ENCODE measurements at regions not wholly inside any gene's neighbourhood (a gene's known extent, or its start where the extent isn't known, plus 50 kb on each side); places are given as distances from the start of the nearest gene placed in this dataset.
A peak's percentile ranks its signal among the peaks of the same experiment; 100 is the strongest.

DNA sequence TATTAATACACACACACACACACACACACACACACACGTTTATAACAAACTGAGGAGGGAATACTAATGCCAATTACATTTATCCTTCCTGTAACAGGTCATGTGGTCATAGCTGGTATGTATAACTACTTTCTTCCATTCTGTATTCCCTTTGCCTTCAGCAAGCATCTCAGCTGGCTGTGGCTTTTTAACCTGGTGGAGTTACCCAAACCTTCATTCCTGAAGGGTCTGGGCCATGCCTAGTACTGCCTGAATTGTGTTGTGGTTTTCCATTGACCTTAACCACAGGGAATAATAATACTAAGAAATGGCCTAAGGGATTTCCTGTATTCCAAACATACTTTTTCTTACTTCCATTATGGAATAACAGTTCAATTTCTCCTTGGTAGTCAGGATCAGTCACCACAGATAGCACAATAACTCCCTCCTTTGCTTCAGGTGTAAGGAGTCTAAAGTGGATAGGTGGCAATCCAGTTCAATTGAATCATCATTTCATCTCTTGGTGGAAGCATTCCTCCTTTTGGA is 222.2 kb upstream of the MEF2C start:
- DNase-seq, result no peak
- H3K36me3 Mint-ChIP-seq, result no peaks in the 10 kb centered on the region
- H3K27ac Mint-ChIP-seq, result no peak overlapping the region
- peaks cover 0 to 6% (median 2%) of the 10 kb centered on the region in 3 donors for H3K27me3 Mint-ChIP-seq (ENCODE audit: low read depth in 3 of 3)
- no peaks in the 10 kb centered on the region for H3K4me1 Mint-ChIP-seq
- peaks cover 0 to 3% (median 0%) of the 10 kb centered on the region in 6 donors for H3K9me3 Mint-ChIP-seq
- no peak overlapping the region for H3K4me3 Mint-ChIP-seq

DNA sequence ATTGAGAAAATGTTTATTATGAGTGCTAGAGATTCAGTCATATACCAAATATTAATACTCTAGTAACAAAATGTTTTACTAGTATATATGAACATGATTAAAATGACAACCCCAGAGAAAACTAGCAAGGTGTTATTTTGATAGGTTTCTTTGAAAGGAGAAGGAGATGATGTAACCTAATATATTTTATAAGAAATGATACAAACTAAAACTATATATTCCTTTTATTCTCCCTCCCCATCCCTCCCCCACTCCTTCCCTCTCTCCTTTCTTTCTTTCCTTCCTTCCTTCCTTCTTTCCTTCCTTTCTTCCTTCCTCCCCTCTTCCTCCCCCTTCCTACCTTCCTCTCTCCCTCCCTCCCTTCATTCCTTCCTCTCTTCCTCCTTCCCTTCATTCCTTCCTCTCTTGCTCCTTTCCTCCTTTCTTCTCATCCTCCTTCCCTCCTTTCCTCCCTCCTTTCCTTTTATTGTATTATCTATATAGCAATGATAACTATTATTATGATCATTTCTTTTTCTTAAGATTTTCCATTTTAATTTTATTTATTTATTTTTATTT is 215.3 kb upstream of the MEF2C start:
- Mint-ChIP-seq H3K27me3 (ENCODE audit: low read depth in 3 of 3) (peaks cover 0 to 3% (median 0%) of the 10 kb centered on the region in 3 donors), H3K4me1 (no peaks in the 10 kb centered on the region), H3K4me3 (no peak overlapping the region), H3K9me3 (peaks cover 0 to 5% (median 0%) of the 10 kb centered on the region in 6 donors), H3K27ac (no peak overlapping the region), H3K36me3 (no peaks in the 10 kb centered on the region)
- DNase-seq, result no peak

DNA sequence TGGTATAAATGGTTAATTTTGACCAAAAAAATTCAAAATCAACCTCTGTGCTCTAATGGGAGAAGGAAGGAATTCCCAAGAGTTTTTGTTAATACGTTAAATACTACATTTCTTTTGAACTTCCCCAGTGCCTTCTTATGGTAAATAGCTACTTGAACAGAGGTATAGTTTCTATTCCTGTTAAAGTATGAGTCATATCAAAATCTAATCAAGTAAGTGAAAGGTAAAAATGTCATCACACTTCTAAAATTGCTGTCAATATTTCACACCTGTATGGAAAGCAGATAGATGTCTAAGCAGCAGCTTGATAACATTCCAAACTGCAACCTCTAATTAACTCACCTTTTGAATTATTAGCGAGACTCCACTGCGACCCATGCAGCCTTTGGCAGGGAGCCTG is 214.1 kb upstream of the MEF2C start:
- no peaks in the 10 kb centered on the region for H3K4me1 Mint-ChIP-seq
- no peak overlapping the region for H3K27ac Mint-ChIP-seq
- H3K4me3 Mint-ChIP-seq, result no peak overlapping the region
- H3K36me3 Mint-ChIP-seq, result no peaks in the 10 kb centered on the region
- peaks cover 0 to 1% (median 0%) of the 10 kb centered on the region in 3 donors for H3K27me3 Mint-ChIP-seq (ENCODE audit: low read depth in 3 of 3)
- no peak for DNase-seq
- peaks cover 0 to 10% (median 0%) of the 10 kb centered on the region in 6 donors for H3K9me3 Mint-ChIP-seq

DNA sequence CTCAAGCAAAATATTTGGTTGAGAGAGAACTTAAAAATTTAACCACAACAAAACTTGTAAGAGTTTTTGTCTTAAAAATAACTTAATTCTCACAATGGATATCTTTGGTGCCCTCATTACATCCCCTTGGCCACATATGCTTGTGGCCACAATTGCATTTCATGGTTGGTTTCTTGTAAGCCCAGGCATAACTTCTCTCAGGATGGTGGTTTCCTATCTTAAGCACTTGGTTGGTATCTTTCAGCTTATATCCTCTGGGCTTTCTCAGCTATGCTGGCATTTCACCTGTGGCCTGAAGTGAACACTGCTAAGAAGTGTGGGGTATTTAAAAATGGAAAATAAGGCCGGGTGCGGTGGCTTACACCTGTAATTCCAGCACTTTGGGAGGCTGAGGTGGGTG is 212.4 kb upstream of the MEF2C start:
- H3K4me3 Mint-ChIP-seq, result no peak overlapping the region
- H3K27me3 Mint-ChIP-seq (ENCODE audit: low read depth in 3 of 3), result no peaks in the 10 kb centered on the region
- DNase-seq, result no peak
- H3K9me3 Mint-ChIP-seq, result peaks cover 0 to 9% (median 0%) of the 10 kb centered on the region in 6 donors
- H3K4me1 Mint-ChIP-seq, result no peaks in the 10 kb centered on the region
- no peaks in the 10 kb centered on the region for H3K36me3 Mint-ChIP-seq
- H3K27ac Mint-ChIP-seq, result no peak overlapping the region

DNA sequence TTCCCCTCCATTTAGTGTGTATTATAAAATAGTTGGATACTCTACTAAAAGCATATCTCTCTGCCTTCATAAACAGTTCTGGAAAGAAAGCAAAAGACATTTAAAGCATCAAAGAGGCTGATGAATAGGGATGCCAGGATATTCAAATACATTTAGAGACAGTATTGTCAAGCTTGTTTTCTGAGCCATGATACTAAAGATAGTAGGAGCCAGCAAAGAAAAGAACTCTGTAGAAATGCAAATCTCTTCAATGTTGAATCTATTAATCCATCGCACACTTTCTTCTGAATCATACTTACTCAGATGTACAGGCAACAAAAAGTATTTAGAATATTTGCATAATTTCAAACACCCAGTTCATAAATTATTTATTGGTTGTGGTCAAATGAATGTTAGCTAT is 207.1 kb upstream of the MEF2C start:
- H3K4me3 Mint-ChIP-seq, result no peak overlapping the region
- DNase-seq, result no peak
- H3K27ac Mint-ChIP-seq, result no peak overlapping the region
- H3K36me3 Mint-ChIP-seq, result no peaks in the 10 kb centered on the region
- no peaks in the 10 kb centered on the region for H3K27me3 Mint-ChIP-seq (ENCODE audit: low read depth in 3 of 3)
- no peaks in the 10 kb centered on the region for H3K4me1 Mint-ChIP-seq
- peaks cover 0 to 6% (median 0%) of the 10 kb centered on the region in 6 donors for H3K9me3 Mint-ChIP-seq

DNA sequence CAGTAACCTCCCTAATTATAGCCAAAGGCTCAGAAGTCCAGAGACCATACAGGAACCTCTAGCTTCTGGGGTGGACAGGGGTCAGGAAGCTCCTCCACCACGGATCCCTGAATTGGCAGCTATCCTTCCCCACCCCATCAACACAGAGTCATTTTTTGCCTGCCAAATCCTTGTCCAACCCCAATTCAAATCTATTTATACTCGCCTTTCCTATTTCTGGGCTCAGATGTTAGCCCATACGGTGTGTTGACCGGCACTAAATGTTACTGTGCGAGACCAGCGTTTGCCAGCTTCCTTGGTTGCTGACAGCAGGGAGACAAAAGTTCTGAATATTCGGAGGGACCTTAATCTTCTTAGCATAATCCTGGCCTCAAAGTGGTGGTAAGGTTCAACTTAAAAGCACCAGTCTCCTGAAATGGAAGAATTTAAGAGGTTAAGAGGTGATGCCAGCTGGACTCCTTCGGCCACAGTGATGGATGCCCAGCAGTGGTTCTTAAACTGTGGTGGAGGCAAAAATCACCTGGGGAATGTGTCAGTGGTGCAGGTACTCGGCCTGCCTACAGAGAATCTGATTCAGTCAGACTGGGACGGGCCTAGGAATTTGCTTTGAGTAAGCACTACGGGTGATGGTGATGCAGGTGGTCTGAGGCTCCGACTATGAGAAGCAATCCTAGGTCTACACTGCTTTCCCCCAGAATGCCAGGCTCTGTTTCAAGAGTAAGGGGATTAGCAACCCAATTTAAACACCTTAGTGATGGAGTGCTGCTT is 204.8 kb upstream of the MEF2C start:
- Mint-ChIP-seq H3K9me3 (peaks cover 0 to 4% (median 0%) of the 10 kb centered on the region in 6 donors), H3K4me1 (no peaks in the 10 kb centered on the region), H3K36me3 (no peaks in the 10 kb centered on the region), H3K27ac (no peak overlapping the region), H3K4me3 (no peak overlapping the region), H3K27me3 (ENCODE audit: low read depth in 3 of 3) (no peaks in the 10 kb centered on the region)
- no peak for DNase-seq

DNA sequence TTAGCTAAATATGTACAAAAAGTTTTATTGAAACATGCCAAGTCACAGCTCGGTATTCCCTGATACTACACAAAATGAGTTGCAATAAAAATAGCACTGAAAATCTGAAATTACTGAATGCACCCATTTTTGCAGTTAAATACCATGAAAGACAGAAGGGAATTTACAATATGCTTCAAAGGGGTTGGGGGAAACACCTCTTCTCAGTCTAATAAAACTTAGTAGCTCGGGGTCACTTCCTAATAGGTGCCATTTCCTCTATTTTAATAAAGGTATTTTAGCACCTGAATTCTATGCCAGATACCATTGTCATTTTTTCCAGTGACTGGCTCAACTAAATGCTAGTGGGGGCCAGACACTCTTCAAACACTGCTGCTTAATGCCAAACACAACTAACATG is 204.1 kb upstream of the MEF2C start:
- Mint-ChIP-seq H3K4me1 (no peaks in the 10 kb centered on the region), H3K27me3 (ENCODE audit: low read depth in 3 of 3) (no peaks in the 10 kb centered on the region), H3K4me3 (no peak overlapping the region), H3K36me3 (no peaks in the 10 kb centered on the region), H3K27ac (no peak overlapping the region), H3K9me3 (peaks cover 0 to 2% (median 0%) of the 10 kb centered on the region in 6 donors)
- no peak for DNase-seq

DNA sequence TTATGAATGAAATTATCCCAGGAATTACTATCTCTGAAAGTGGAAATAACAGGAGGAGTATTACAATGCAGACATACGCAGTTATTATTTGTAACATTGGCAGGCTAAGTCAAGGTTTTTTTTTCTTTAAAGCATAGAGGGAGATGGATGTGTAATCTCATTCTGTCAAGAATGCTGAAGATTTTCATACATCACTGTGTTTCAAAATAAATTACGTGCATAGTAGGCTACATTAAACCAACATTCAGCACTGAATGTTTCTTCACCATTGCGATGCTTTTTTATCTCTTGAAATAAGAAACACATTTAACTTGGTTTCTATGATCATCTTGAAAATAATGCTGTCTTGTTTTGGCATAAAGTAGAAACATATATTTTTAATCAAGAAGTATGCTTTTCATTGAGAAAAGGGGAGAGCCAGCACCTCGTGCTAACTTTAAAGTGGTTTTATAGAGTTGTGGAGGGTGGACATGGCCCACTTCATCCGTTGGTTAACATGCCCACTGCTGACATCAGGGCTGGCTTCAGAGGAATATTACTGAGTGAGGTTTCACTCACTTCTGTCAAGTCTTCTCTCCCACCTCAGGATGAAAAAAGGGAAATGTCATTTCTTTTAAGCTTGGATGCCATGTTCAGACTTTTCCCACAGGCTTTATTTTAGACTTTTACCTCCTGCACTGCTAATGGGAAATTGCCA is 203.6 kb upstream of the MEF2C start:
- DNase-seq, result no peak
- no peaks in the 10 kb centered on the region for H3K9me3 Mint-ChIP-seq
- no peak overlapping the region for H3K27ac Mint-ChIP-seq
- H3K27me3 Mint-ChIP-seq (ENCODE audit: low read depth in 3 of 3), result no peaks in the 10 kb centered on the region
- no peaks in the 10 kb centered on the region for H3K36me3 Mint-ChIP-seq
- H3K4me3 Mint-ChIP-seq, result no peak overlapping the region
- no peaks in the 10 kb centered on the region for H3K4me1 Mint-ChIP-seq

DNA sequence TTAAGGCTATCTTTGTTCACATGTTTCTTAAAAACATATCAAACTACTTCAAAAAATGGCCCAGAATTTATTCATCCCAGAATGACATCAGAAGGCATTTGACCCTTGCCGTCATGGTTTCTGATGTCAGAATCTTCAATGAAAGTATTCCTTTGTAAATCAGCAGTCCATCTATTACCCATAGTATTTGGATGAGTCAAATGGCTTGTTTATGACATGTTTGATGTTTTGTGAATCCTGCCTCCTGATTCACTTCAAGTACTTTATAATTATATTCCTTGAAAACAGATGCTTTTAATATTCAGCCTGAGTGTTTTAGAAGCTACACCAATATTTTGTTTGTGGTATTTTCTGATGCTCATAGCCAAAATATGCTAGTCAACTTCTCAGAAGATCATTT is 200.8 kb upstream of the MEF2C start:
- Mint-ChIP-seq H3K27ac (no peak overlapping the region), H3K4me3 (no peak overlapping the region), H3K4me1 (no peaks in the 10 kb centered on the region), H3K27me3 (ENCODE audit: low read depth in 3 of 3) (no peaks in the 10 kb centered on the region), H3K36me3 (no peaks in the 10 kb centered on the region), H3K9me3 (no peaks in the 10 kb centered on the region)
- no peak for DNase-seq

DNA sequence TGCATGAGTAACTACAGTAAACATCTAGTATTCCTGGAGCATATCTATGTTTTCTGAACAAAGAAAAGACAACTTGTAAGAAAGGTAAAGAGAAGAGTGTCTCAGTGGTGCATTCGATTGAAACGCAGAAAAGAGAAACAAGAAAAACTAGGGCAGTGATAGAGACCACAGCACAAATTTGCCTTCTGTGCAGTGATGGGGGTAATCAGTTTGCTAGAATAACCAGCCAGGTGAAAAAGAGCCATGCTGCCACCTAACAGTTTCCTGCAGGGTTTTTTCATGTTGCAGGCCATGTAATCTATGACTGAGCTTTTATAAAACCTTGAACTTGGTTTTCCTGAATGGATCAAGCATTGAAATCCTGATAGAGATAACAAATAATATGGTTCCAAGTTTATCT is 198.4 kb upstream of the MEF2C start:
- no peaks in the 10 kb centered on the region for H3K9me3 Mint-ChIP-seq
- no peak overlapping the region for H3K4me3 Mint-ChIP-seq

DNA sequence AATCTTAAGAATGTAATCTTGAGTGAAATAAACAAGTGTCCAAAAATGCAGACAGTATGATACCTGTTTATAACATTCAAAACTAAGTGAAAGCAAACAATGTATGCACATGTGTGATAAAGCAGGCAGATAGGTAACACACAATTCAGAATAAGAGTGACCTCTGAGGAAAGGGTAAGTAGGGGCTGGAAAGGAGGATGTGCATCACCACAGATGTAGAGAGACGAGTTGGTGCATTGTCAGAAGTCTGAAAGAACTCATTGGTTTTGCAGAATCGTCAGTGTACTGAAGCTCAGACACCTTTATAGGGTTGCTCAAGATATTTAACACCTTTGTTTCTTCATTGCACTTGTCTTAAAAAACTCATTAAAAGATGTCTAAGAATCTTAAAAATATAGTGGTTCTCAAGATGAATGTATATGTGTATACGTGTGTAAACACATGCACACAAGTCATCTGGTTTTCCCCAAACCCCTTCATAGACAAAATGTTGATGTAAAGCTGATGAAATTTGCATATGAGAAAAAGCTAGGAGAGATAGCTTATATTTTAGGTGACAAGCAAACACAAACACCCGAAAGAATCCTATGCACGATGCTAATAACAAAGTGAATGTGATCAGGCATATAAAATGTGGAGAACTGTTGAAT is 197.6 kb upstream of the MEF2C start:
- Mint-ChIP-seq H3K27ac (no peak overlapping the region), H3K4me3 (no peak overlapping the region)

More for the DNA sequence above, 198.4 kb upstream of the MEF2C start:
- H3K4me1 Mint-ChIP-seq, result no peaks in the 10 kb centered on the region
- no peaks in the 10 kb centered on the region for H3K36me3 Mint-ChIP-seq
- DNase-seq, result no peak
- peak overlapping the region in 1 of 6 donors; percentile 13 for H3K27ac Mint-ChIP-seq
- no peaks in the 10 kb centered on the region for H3K27me3 Mint-ChIP-seq (ENCODE audit: low read depth in 3 of 3)

DNA sequence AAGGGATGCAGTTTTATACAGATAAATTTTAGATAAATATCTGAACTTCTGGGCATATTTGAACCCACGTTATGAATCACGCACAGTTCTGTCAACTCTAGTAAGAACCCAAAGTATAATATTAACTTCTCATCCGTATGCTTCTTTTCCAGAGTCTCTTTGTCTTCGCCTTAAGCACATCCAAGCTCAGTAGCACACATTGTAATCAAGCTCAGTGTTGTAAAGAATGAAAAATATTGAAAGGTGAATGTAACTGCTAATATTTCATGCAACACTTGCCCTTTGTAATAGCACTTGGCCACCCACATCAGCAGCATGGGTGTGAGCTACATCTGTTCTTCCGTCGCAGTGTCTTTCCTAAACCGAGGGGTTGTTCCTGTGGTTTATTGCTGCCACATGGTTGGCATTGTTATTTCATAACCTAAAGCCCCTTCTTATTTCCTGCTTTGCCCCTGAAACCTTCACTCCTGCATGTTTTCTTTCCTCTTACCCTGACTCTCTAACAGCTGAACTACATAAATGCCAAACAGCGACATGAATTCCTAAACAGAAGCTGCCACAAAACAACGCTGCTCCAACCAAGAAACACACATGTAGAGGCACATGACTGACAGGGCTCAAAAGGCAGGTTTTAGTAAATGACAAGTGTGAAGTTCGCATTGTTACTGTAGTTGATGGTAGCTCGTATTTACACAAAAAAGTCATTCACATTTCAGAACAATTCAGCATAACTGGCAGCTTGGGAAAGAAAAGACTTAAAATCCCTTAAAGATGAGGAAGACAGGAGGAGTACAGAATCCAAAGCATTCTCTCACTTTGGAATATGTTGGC is 190.1 kb upstream of the MEF2C start:
- Mint-ChIP-seq H3K36me3 (no peaks in the 10 kb centered on the region), H3K4me1 (peaks cover 14 to 32% of the 10 kb centered on the region in 2 donors), H3K27me3 (ENCODE audit: low read depth in 3 of 3) (peaks cover 0 to 2% (median 1%) of the 10 kb centered on the region in 3 donors), H3K27ac (peak overlapping the region in 5 of 6 donors; percentile 3 to 75 (median 8)), H3K4me3 (peak overlapping the region; percentile 26 to 72 (median 69)), H3K9me3 (no peaks in the 10 kb centered on the region)
- DNase-seq, result peak in 1 of 3 donors; percentile 11

More for the DNA sequence above, 197.6 kb upstream of the MEF2C start:
- no peaks in the 10 kb centered on the region for H3K9me3 Mint-ChIP-seq
- H3K4me1 Mint-ChIP-seq, result no peaks in the 10 kb centered on the region
- H3K36me3 Mint-ChIP-seq, result no peaks in the 10 kb centered on the region
- no peaks in the 10 kb centered on the region for H3K27me3 Mint-ChIP-seq (ENCODE audit: low read depth in 3 of 3)
- DNase-seq, result no peak

DNA sequence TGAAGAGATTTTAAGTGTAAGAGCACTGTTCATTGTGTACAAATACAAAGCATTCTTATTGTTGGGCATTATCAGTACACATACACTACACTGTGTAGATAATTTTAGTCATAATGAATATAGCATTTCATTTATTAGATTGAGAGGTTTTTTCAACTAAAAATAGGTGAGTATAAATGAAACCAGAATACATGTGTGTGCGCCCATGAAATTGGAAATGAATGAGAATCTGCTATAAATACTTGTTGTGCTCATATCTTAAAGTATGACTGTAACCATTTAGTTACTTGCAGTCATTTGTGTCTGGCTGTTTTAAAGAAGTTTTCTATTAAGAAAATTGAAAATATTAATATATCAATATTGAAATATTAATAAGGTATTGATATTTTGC is 189.0 kb upstream of the MEF2C start:
- Mint-ChIP-seq H3K27me3 (ENCODE audit: low read depth in 3 of 3) (peaks cover 0 to 3% (median 1%) of the 10 kb centered on the region in 3 donors), H3K27ac (no peak overlapping the region), H3K36me3 (no peaks in the 10 kb centered on the region), H3K4me1 (peaks cover 14 to 32% of the 10 kb centered on the region in 2 donors), H3K4me3 (peak overlapping the region in 1 of 5 donors; percentile 72), H3K9me3 (no peaks in the 10 kb centered on the region)
- no peak for DNase-seq

All from immature natural killer cell (primary cell).